GM21423 (cell line): ENCODE measurements at regions not wholly inside any gene's neighbourhood (a gene's known extent, or its start where the extent isn't known, plus 50 kb on each side); places are given as distances from the start of the nearest gene placed in this dataset.

Experiments used
- ATAC-seq: cut with Tn5 transposase; IDR thresholded peaks from one replicate; pipeline ENCODE4 v1.9.1; 2021; ENCODE audit warnings: mild to moderate bottlenecking, moderate library complexity; ENCODE audit not compliant: unreplicated experiment

DNA sequence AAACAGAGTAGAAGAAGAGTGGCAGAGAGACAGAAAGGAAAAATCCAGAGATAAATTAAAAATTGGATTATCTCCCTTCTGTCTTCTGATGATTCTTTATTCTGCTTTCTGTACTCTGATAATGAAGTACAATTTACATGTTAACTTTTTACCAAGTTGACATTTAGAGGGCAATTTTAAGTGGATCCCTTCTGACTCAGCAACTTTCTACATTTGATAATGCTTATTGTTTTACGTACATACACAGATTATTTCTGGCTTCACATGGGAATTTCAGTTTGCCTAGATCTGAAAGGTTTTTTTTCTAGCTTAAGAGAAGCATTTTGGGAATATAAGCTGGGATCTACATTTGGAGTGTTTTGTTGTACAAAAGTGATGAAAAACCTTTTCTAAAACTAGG, 491.3 kb downstream of the OTOL1 start:
- ATAC-seq: no peak

DNA sequence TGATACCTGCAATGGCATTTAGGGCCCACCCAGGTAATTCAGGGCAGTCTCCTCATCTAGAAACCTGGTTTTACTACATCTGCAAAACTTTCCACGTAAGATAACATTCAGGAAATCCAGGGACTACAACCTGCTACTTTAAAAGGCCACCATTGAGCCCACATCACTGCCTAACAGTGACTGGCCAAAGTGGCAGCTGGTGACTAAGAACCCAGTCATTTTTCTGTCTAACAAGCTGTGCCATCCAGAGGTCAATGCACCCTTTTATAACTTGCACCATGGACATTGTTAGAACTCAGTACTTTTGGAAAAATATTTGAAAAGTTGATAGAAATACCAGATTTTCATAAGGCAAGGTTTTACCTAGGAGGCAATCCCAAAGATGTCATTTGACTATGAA, 492.4 kb downstream of the OTOL1 start:
- no peak for ATAC-seq

DNA sequence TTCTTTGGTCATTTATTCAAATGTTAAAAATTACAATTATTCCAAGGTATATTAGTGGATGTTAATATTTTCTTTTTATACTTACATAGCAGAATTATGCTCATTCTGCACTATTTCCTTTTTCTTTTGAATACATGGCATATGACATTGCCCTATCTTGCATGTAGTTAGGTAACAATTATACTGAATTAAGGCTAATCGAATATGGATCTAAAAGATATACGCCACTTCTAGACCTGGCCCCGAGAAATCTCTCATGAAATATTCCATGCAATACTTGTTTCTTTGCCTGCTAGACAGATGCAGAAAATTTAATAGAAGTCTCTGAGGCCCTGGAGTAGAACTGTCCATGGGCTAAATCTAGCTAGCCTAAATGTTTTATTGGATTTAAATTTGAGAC, 493.4 kb downstream of the OTOL1 start:
- ATAC-seq: no peak

DNA sequence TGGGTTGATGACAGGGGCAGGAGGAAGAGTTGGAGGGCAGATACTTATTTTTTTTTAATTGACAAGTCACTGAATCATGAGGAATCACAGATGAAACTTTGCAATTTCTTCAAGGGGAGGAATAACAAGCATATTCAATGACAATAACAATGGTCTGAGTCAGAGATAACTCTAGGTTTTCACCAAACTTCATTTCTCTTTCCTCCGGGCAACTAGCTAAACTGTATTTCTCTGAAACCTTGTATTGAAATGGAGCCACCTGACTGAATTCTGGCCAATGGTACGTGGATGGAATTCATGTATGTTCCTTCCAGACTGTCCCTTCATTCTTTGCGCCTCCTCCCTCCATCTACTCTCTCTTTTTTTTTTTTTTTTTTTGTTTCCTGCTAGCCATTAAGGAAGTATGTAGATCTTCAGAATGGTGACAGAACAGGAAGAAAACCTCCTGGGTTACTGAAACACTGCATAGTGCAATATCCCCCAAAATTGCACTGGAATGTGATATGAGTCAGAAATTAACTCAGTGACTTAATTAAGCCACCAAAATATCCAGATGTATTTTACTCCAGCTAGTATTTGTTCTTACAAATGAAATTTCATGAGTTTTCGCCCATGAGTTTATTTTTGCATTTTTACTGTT, 495.4 kb downstream of the OTOL1 start:
- ATAC-seq: no peak

DNA sequence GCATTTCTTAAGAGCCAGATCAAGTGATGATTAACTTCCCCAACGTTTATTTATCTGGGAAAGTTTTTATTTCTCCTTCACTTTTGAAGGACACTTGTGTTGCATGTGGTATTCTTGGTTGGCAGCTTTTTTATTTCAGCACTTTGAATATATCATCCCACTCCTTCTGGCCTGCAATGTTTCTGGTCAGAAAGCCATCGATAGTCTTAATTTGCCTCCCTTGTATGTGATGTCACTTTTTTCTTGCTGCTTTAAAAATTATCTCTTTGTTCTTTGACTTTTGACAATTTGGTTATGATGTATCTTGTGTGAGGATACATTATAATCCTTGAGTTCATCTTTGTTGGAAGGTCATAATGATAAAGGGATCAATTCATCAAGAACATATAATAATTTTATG, 503.2 kb downstream of the OTOL1 start:
- ATAC-seq: no peak

DNA sequence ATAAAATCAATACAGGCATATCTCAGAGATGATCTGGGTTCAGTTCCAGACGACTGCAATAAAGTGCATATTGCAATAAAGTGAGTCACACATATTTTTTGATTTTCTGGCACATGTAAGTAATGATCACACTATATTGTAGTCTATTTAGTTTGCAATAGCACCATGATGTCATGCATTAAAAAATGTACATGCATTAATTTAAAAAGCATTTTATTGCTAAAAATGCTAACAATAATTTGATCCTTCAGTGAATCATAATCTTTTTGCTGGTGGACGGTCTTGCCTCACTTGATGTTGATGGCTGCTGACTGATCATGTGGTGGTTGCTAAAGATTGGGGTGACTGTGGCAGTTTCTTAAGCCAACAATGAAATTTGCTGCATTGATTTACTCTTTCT, 511.1 kb downstream of the OTOL1 start:
- ATAC-seq: no peak

DNA sequence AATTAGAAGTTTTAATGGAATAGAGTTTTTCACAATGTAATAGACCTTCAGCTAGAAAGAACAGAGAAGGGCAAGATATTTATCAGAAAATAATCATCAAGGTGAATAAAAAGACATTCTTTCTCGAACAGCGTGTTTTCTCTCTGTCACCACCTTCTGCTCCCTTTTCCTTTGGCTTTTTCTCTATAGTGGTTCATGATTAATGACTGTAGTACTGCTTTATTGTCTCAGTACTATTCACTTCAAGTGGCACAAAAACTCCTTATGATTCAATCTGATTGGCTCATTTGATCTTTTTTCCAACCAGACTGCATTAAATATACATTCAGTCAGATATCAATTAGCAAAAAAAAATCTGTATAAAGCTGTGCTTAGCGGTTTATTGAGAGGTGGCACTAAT, 516.0 kb downstream of the OTOL1 start:
- ATAC-seq: no peak

DNA sequence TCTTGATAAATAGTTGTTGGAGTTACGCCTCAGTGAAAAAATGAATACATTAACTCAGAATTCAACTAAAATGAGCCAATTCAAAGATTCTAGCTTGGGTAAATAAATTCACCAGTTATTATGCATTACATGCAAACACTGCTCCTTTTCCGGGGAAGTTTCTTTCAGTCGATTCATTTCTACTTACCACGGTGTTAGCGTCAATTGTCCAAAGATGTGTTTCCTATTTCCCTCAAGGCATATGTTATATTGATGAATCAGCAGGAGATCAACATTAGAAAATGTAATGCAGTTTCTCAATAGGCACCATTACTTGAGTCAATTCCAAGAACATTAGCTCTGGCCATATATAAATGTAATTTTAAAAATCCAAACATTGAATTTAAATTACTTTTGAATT, 517.7 kb downstream of the OTOL1 start:
- no peak for ATAC-seq

DNA sequence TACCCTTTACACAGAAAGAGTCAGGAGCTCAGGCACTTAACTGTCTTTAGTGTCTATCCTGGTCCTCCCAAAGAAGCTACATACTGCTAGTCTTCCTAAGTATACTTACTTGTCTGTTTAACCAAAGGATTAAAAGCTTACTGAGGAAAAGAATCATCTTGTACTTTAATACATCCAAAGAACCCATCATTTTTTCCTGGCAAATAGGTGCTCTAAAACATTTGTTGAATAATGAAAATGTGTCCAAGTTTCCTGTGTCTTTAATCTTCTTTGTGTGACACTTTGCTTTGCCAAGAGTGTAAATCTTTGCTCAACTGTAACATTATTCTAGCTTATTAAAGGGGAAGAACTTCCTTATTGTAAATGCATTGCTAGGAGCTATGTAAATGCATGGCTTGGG, 519.2 kb downstream of the OTOL1 start:
- no peak for ATAC-seq

DNA sequence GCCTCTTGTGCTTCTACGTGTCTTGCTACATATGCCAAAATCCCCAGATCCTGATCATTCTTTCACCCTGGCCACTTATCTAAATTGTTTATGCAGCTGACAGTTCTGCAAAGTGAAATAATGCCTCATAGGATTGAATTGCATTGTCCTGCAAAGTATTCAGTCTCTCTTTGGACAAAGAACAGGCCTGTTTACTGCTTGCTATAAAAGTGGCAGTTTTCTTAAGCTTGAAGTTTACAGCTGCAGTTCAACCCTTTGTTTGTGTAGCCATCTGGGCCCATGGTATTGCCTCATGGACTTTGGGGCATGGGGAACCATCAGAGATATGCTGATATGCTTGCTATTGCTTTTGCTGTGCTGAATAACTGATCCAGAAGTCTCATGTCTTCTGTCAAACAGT, 523.2 kb downstream of the OTOL1 start:
- ATAC-seq: no peak

DNA sequence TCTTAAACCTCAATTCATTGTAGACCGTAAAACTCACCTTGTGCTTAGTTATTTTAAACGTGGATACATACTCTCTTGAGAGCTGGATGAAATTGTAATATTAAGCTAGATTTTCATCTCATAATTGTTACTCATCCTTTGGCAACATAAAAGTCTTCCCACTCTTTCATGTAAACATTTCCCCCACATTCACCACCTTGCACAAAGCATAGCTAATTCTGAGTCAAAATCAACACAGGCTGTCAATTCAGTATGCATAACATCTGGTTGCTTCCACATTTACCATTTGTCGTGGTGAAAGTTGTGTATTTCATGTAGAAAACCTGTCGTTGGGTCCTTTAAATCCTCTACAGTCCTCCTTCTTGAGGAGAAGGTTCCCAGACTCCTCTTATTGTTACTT, 524.6 kb downstream of the OTOL1 start:
- no peak for ATAC-seq

DNA sequence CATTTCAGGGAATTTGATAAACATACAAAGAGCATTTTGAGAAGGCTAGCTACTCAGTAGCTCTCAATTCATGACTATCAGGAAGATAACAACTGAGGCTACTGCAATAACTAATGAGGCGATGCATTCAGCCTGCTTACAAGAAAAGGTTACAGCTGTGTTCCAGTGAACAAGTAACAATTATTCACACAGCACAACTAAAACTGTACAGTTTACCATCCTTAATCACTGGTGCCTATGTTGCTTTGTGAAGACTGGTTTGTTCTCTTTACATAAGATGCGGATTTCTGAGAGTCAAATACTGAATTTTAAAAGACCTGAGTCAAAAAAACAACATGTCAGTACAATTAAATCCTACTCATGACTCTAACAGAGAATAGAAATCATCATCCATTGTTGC, 526.3 kb downstream of the OTOL1 start:
- ATAC-seq: no peak

DNA sequence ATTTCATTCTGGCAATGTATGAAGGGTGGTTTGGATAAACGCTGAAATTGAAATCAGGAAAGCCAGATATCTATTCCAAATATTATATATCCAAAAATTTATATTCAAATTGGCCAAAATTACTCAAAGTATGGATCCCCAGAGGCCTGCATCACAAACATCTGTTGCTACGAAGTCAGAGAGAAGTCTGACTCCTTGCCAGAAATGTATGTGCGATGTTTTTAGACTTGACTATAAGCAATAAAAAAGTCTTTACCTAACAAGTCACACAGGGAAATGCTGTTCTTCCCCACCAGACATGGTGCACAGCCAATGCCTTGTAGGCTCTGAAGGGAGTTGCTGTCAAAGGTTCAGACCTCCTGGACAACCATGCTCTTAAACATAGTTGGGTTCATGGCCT, 533.1 kb downstream of the OTOL1 start:
- ATAC-seq: no peak

DNA sequence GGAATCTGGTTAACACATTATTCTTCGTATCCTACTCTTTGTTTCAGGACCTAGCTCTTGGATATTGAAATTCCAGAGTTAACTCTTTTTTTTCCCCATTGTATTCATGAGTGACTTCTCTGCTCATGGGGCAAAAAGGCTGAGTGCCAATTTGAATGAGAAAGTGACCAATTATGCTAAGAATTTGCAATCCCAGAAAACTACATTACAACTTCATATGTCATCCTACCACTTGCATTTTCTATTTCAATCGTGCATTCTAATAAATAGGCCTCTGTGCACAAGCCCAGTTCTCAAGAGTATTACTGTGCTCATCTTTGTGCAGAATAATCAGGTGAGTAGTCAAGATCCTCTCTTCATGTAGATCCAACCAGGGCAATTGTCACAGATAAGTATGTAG, 537.8 kb downstream of the OTOL1 start:
- no peak for ATAC-seq

DNA sequence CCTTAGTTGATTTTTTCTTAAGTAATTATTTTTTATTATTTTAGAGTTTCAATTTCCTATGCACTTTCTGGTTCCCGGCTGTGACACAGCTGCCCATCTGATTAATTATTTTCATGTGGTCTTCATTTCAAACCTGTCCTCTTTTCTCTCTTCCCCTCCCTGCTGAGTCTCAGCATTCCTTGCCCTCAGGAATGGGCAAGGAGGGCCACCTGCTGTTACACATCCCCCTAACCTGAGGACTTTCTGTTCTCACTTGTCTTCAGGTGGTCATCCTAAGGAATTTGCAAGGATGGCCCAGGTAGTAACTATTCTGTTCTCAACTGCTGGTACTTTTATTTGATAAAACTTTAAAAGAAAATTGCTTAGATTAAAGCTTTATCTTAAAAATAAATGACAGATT, 545.0 kb downstream of the OTOL1 start:
- ATAC-seq: no peak

DNA sequence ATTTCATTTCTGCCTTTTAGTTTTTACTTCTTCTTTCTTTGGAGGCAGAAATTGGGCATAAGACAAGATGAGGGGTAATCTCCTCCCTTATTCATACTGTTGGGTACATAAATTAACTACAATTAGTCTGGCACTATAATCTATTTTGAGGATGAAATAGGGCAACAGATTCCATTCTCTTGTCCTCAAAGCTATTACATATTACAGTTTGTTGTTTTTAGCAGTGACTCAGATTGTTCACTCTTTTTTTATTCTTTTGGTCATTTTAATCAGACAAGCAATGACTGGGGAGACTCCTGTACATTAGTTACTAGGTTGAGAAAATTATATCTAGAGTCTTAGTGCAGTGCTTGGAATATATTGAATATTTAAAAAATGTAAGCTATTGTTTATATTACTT, 556.0 kb downstream of the OTOL1 start:
- ATAC-seq: no peak

DNA sequence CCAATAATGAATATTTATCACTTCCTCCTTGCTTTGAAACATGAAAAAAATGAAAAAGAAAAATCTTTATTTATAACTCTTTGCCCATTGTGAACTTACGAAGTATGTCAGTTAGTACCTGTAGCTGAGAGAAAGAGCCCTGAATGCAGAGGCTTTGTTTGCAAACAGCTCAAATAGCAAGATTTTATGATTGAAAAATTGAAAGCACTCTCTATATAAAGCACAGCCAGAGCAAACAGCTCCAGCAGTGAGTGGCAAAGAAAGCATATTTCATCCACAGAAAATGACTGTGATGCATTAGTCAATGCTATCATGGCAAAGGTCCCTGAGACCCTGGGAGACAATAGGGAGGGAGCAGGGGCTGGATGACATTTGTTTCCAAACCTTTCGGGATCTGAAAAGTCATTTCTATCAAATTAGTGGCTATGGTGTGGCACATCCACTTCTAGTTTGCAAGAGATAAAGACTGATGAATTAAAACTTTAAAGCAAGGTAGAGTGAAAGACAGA, 576.1 kb downstream of the OTOL1 start:
- ATAC-seq: no peak

DNA sequence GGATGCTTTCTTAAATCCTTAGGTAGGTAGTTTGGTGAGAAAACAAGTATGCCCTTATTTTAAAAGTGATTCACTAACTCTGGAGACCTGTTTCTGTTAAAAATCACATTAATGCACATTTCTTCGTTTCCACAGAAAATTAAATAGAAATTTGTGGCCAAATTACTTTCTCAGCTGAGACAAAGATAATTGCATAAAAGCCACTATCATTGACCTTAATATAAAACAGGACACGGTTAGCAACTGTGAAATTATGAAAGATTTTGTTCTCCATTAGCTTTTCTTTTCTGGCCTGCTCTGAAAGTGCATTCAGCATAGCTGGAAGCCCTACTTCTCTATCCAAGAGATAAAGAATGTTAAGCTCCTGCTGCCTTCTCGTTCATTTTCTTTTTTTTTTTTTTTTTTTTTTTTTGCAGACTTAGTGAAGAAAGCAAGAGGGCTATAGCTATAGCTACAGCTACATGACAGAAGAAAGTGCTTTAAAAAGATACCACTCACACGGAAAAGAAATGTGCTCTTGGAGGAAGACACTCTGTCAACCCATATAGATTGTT, 576.9 kb downstream of the OTOL1 start:
- ATAC-seq: no peak

DNA sequence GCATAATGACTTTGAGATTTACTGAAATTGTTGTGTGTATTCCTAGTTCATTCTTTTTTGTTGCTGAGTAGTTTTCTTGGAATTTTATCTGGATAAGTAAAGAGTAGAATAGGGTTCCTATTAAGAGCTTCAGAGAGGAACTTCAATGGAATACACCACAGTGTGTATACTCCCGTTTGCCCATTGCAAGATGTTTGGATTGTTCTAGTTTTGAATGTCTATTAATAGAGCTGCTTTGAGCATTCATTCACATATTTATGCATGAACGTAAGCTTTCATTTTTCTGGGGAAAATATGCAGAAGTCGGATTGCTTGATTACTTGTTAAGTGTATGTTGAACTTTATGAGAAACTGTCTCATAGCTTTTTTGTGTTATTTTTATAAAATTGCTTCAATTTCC, 580.5 kb downstream of the OTOL1 start:
- ATAC-seq: no peak

DNA sequence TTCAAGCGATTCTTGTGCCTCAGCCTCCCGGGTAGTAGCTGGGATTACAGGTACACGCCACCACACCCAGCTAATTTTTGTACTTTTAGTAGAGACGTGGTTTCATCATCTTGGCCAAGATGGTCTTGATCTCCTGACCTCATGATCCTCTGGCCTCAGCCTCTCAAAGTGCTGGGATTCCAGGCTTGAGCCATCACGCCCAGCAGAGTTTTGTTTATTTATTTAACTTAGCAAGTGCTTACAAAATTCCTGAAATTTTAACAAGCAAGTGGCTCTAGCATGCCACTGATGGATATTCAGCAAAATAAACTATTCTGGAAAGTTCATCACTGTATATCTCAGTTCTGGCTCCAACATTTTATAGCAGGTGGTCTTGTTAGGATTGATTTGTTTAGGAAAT, 585.9 kb downstream of the OTOL1 start:
- ATAC-seq: no peak

DNA sequence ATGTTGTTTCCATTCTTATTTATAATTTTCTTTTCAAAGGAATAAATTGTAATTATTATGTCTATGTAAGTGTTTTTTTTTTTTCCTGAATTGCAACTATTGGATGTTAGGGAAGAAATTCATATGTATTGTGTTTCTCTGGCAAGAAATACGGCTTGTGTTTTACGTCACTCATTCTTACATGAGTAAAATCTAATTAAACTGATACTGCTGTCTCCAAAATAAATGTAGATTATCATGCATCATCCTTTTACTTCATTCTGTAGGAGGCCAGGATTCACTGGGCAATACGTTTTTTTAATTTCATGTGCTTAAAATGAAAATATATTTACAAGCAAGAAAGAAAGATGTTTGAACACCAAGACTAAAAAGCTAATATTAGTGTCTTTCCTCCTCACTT, 590.8 kb downstream of the OTOL1 start:
- no peak for ATAC-seq

DNA sequence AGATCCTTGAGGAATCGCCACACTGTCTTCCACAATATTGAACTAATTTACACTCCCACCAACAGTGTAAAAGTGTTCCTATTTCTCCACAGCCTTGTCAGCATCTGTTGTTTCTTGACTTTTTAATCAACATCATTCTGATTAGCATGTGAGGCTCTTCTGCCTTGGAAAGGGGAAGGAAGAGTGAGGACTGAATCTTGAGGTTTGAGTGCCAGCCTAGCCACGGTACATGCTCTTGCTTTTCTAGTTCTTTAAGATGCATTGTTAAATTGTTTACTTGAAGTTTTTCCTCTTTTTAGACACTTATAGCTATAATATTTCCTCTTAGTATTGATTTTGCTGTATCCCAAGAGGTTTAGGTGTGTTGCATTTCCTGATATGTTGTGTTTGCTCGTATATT, 596.1 kb downstream of the OTOL1 start:
- ATAC-seq: no peak

DNA sequence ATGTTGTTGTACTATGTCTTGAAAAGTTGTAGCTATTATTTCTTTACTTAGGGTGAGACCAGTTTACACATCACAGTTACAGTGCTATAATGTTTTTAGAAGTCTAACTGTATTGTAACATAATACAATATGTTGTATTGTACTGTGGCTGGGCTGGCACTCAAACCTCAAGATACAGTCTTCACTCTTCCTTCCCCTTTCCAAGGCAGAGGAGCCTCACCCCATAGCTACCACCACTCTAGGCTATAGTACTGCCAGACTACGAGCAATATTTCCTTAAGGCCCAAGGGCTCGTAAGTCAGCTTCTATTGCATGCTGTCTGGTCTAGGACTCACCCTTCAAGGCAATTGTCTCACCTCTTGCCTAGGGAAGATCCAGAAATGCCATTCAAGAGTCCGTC, 597.7 kb downstream of the OTOL1 start:
- ATAC-seq: no peak
